OCI-LY1 (cell line): ENCODE measurements at regions not wholly inside any gene's neighbourhood (a gene's known extent, or its start where the extent isn't known, plus 50 kb on each side); places are given as distances from the start of the nearest gene placed in this dataset.

Experiments used
- EZH2 ChIP-seq: fragments of 200-600 bp; sonication (generic), shearing (Covaris generic); IDR thresholded peaks from 2 replicates; pipeline ENCODE4 v1.8.0; 2017; ENCODE audit warnings: borderline replicate concordance, mixed run types, mild to moderate bottlenecking, antibody characterized with exemption, low read length, moderate library complexity, mixed read lengths
- TF ChIP-seq, protein P1 (sequence below): fragments of 200-600 bp; sonication (generic), shearing (Covaris generic); IDR thresholded peaks from 2 replicates; pipeline ENCODE4 v1.5.1; 2017; ENCODE audit warnings: mild to moderate bottlenecking, antibody characterized with exemption, low read length, moderate library complexity, mixed read lengths

DNA sequence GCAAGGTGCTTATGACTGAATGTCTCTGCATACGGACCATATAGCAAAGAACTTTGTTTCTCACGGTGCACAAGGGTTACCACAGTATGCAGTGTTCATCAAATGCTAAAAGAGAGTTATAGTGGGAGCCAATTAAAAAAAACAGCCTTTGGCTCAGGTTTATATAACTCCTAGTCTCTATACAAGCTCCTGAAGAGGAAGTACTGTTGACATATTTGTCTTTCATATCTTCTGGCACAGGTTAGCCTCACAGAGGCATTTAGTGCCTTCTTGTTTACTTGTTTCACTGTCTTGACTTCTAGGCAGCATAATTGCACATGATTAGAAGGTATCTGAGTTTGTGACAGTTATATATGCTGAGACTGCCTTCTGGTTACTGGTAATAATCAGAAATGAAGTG lies 158.8 kb upstream of the FAM47C start:
- TF ChIP-seq, protein P1, sequence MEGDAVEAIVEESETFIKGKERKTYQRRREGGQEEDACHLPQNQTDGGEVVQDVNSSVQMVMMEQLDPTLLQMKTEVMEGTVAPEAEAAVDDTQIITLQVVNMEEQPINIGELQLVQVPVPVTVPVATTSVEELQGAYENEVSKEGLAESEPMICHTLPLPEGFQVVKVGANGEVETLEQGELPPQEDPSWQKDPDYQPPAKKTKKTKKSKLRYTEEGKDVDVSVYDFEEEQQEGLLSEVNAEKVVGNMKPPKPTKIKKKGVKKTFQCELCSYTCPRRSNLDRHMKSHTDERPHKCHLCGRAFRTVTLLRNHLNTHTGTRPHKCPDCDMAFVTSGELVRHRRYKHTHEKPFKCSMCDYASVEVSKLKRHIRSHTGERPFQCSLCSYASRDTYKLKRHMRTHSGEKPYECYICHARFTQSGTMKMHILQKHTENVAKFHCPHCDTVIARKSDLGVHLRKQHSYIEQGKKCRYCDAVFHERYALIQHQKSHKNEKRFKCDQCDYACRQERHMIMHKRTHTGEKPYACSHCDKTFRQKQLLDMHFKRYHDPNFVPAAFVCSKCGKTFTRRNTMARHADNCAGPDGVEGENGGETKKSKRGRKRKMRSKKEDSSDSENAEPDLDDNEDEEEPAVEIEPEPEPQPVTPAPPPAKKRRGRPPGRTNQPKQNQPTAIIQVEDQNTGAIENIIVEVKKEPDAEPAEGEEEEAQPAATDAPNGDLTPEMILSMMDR, result no peak
- TF ChIP-seq EZH2, result no peak
